ENCODE measurements at regions not wholly inside any gene's neighbourhood (a gene's known extent, or its start where the extent isn't known, plus 50 kb on each side); places are given as distances from the start of the nearest gene placed in this dataset.

- Histone ChIP-seq H3K27me3 (ENCODE audit: insufficient read depth, low read length) (no peaks in the 10 kb centered on the region), H3K9me2 (ENCODE audit: insufficient read depth) (no peaks in the 10 kb centered on the region), H3K36me3 (ENCODE audit: control insufficient read depth in 1 of 2, insufficient read depth in 2 of 2, low read length in 2 of 2) (no peaks in the 10 kb centered on the region), H4K20me1 (ENCODE audit: insufficient read depth) (no peaks in the 10 kb centered on the region), H3K4me3 (replicated peaks in 1 of 2; ENCODE audit: low read depth in 1 of 2, low read length in 2 of 2) (no peak overlapping the region), H3K27ac (ENCODE audit: low read depth, low read length) (no peak overlapping the region), H3K9ac (ENCODE audit: low read length) (no peak overlapping the region), H3K9me3 (ENCODE audit: control insufficient read depth in 1 of 2, insufficient read depth in 1 of 2, low read depth in 1 of 2, low read length in 2 of 2) (no peaks in the 10 kb centered on the region), H2AFZ (ENCODE audit: low read depth, low read length, poor library complexity, severe bottlenecking) (no peak overlapping the region), H3K4me1 (ENCODE audit: control insufficient read depth in 1 of 2, insufficient read depth in 2 of 2, low read length in 2 of 2) (peaks cover 11 to 22% of the 10 kb centered on the region in 2 experiments), H3K79me2 (ENCODE audit: insufficient read depth, low read length) (no peaks in the 10 kb centered on the region), H3K4me2 (ENCODE audit: low read length) (peak overlapping the region; percentile 71; the same call in 1 of the 2 replicates)
- no peak for TF ChIP-seq POLR2AphosphoS5 (IDR thresholded peaks at IDR 0.05; ENCODE audit: low read depth, low read length)
- no peak for TF ChIP-seq ZBTB33 (IDR thresholded peaks at IDR 0.05; ENCODE audit: extremely low read depth, insufficient replicate concordance, low read length)
- TF ChIP-seq TCF7L2 (IDR thresholded peaks at IDR 0.05; ENCODE audit: borderline replicate concordance, extremely low read depth, insufficient read depth, insufficient read length), result no peak
- TF ChIP-seq YY1 (IDR thresholded peaks at IDR 0.05; ENCODE audit: extremely low read depth, insufficient replicate concordance, low read depth, low read length), result no peak
- no peak for TF ChIP-seq MAX (IDR thresholded peaks at IDR 0.05)
- no peak for TF ChIP-seq SRF (IDR thresholded peaks at IDR 0.05; ENCODE audit: low read depth)
- no peak for TF ChIP-seq ZNF274 (IDR thresholded peaks at IDR 0.05; ENCODE audit: low read depth, low read length)
- TF ChIP-seq CTCF (IDR thresholded peaks at IDR 0.05 in 2 of 3, conservative IDR thresholded peaks at IDR 0.05 in 1 of 3; ENCODE audit: borderline replicate concordance in 1 of 3, insufficient read depth in 1 of 3, low read depth in 2 of 3, low read length in 2 of 3), result no peak
- no peak for TF ChIP-seq POLR2A (IDR thresholded peaks at IDR 0.05; ENCODE audit: borderline replicate concordance, extremely low read depth, insufficient read depth, insufficient read length)
- ChIA-PET CTCF (interaction anchor here (1.8 kb wide), 1 partner anchor 9 kb away, joined by 3 read pairs; no protein-coding TSS in a partner anchor), POLR2A (interaction anchor here (1.0 to 1.8 kb wide), 3 partner anchors 9 to 18 kb away, joined by 4 to 10 read pairs (median 7); no protein-coding TSS in a partner anchor), RAD21 (ENCODE audit: low non-redundant PET in 1 of 2, low total read pairs in 2 of 2, uncharacterized antibody in 2 of 2, unreplicated experiment in 2 of 2) (no interaction called here)
- ATAC-seq, result no peak
- intact Hi-C loops (cut with micrococcal nuclease), result no loop called here
- BruUV-seq (replicated peaks), result no TSS peak
- no peak for DNase-seq (ENCODE audit: low read depth, low spot score)
These were observed 84.2 kb upstream of the KIF5B start for GRCh38 chr10:32140403-32140802.
